SU-DHL-6 (cell line): ENCODE measurements at regions not wholly inside any gene's neighbourhood (a gene's known extent, or its start where the extent isn't known, plus 50 kb on each side); places are given as distances from the start of the nearest gene placed in this dataset.

Experiments used
- EZH2phosphoT487 ChIP-seq: fragments of 200-600 bp; sonication (generic), shearing (Covaris generic); conservative IDR thresholded peaks from 2 replicates; pipeline ENCODE4 v1.6.1; 2018; ENCODE audit warnings: mild to moderate bottlenecking, antibody characterized with exemption, low read length, moderate library complexity, mixed read lengths
- TF ChIP-seq, protein P1 (sequence below): fragments of 200-600 bp; sonication (generic); IDR thresholded peaks from one replicate; pipeline ENCODE4 v1.5.1; 2017; ENCODE audit warnings: antibody characterized with exemption, mild to moderate bottlenecking, low read length, moderate library complexity; ENCODE audit not compliant: insufficient read depth, poor library complexity, severe bottlenecking

DNA sequence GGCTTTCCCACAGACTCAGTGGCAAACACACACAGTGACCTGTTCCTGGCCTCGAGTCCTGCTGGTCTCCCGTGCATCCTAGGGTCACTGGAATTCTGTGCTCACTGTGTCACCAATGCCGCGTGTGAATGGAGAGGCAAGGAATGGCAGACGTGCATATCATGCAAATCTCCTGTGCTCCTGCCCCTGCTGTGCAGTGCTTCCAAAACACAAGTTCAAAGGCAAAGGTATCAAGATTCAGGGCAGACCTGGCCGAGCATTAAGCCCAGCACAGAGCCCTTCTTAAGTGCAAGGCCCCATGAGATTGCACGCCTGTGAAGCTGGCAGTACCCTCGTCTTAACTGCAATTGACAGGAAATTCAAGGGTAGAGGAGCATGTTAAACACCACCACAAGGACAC lies 129.1 kb downstream of the NDUFA10 start:
- TF ChIP-seq, protein P1, sequence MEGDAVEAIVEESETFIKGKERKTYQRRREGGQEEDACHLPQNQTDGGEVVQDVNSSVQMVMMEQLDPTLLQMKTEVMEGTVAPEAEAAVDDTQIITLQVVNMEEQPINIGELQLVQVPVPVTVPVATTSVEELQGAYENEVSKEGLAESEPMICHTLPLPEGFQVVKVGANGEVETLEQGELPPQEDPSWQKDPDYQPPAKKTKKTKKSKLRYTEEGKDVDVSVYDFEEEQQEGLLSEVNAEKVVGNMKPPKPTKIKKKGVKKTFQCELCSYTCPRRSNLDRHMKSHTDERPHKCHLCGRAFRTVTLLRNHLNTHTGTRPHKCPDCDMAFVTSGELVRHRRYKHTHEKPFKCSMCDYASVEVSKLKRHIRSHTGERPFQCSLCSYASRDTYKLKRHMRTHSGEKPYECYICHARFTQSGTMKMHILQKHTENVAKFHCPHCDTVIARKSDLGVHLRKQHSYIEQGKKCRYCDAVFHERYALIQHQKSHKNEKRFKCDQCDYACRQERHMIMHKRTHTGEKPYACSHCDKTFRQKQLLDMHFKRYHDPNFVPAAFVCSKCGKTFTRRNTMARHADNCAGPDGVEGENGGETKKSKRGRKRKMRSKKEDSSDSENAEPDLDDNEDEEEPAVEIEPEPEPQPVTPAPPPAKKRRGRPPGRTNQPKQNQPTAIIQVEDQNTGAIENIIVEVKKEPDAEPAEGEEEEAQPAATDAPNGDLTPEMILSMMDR: no peak
- TF ChIP-seq EZH2phosphoT487: no peak
